HL-60 (cell line): ENCODE measurements at regions not wholly inside any gene's neighbourhood (a gene's known extent, or its start where the extent isn't known, plus 50 kb on each side); places are given as distances from the start of the nearest gene placed in this dataset.
"Not testable (repeated sequence)": the region's sequence is repeated elsewhere in the genome, so short reads cannot be mapped to it uniquely, and the experiment has no call there.

ENCODE experiments used
- CTCF ChIP-seq: IDR thresholded peaks from one replicate; pipeline ENCODE4 v1.5.1; 2011; ENCODE audit warnings: low read length, control low read depth, inconsistent platforms; ENCODE audit not compliant: insufficient read depth
- POLR2AphosphoS5 ChIP-seq: IDR thresholded peaks from 2 replicates; pipeline ENCODE4 v1.6.1; 2012; ENCODE audit warnings: low read depth
- REST ChIP-seq: IDR thresholded peaks from 2 replicates; pipeline ENCODE4 v1.6.1; 2012; ENCODE audit warnings: low read depth; ENCODE audit not compliant: insufficient replicate concordance

- TF ChIP-seq CTCF, REST, POLR2AphosphoS5: not testable (repeated sequence)
Observed at GRCh38 chr18:63050667-63051395, 268.7 kb downstream of the BCL2 start.
